ENCODE measurements at regions not wholly inside any gene's neighbourhood (a gene's known extent, or its start where the extent isn't known, plus 50 kb on each side); places are given as distances from the start of the nearest gene placed in this dataset.

DNA sequence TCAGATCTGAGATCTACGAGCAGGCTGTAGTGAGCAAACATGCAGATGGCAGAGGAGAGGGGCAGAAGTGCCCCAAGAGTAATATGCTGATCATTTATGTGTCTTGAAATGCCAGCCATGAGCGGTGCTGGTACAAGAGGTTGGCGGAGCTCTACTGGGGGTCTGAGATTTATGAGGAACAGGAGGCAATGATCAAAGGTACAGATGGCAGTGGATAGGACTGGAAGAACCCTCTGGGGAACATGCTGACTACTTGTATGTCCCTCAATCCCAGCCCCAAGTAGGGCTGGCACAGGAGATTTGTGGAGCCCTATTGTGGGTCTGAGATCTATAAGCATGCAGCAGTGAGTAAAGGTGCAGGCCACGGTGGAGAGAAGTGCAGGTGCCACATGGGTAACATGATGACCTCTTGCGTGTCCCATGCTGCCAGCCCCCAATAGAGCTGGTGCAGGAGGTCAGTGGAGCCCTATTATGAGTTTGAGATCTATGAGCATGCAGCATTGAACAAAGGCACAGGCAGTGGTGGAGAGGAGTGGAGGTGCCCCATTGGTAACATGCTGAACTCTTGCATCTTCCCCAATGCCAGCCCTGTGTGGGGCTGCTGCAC, 97.2 kb upstream of the ZNF678 start:
- Histone ChIP-seq H3K36me3 (ENCODE audit: control insufficient read depth in 4 of 4, insufficient read depth in 4 of 4, low read length in 3 of 4) (no peaks in the 10 kb centered on the region), H3K27ac (ENCODE audit: insufficient read depth in 1 of 2, low read depth in 1 of 2, low read length in 2 of 2, poor library complexity in 1 of 2, severe bottlenecking in 2 of 2) (no peak overlapping the region), H3K4me3 (ENCODE audit: control insufficient read depth in 1 of 7, extremely low read depth in 1 of 7, insufficient read depth in 4 of 7, low read depth in 2 of 7, low read length in 6 of 7) (no peak overlapping the region), H3K9me3 (ENCODE audit: control extremely low read depth in 1 of 5, control insufficient read depth in 4 of 5, insufficient read depth in 2 of 5, low read depth in 1 of 5, low read length in 4 of 5) (peaks cover 0 to 5% (median 0%) of the 10 kb centered on the region in 5 experiments), H3K27me3 (replicated peaks in 2 of 5; ENCODE audit: control insufficient read depth in 4 of 5, insufficient read depth in 5 of 5, low read length in 4 of 5) (peaks cover 0 to 2% (median 0%) of the 10 kb centered on the region in 5 experiments), H3K4me1 (ENCODE audit: control extremely low read depth in 1 of 4, control insufficient read depth in 4 of 4, insufficient read depth in 4 of 4, low read length in 3 of 4) (no peaks in the 10 kb centered on the region)
- no peak for DNase-seq
- WGBS (ENCODE audit: insufficient coverage) = 97% methylated on average over 4 of the region's 5 CpGs
- CTCF ChIA-PET = interaction anchor here (1.2 kb wide), 1 partner anchor 15 kb away, joined by 3 read pairs; no protein-coding TSS in a partner anchor
- POLR2A ChIA-PET = no interaction called here

DNA sequence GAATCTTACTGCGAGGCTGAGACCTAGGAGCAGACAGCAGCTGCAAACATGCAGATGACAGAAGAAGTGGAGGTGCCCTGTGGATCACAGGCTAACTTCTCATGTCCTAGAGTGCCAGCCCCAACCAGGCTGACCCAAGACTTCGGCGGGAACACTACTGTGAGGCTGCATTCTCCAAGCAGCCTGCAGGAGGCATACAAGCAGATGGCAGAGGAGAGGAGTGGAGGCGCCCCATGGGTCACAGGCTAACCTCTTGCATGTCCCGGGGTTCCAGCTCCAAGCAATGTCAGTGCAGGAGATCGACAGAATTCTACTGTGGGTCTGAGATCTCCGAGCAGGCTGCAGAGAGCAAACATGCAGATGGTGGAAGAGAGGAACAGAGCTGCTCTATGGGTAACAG, 98.1 kb upstream of the ZNF678 start:
- no peaks in the 10 kb centered on the region for H3K4me1 ChIP-seq (ENCODE audit: control extremely low read depth in 1 of 4, control insufficient read depth in 4 of 4, insufficient read depth in 4 of 4, low read length in 3 of 4)
- no peaks in the 10 kb centered on the region for H3K9me3 ChIP-seq (ENCODE audit: control extremely low read depth in 1 of 5, control insufficient read depth in 4 of 5, insufficient read depth in 2 of 5, low read depth in 1 of 5, low read length in 4 of 5)
- H3K27ac ChIP-seq (ENCODE audit: insufficient read depth in 1 of 2, low read depth in 1 of 2, low read length in 2 of 2, poor library complexity in 1 of 2, severe bottlenecking in 2 of 2) = no peak overlapping the region
- 88% methylated on average over 7 of the region's 7 CpGs for WGBS (ENCODE audit: insufficient coverage)
- ChIA-PET POLR2A (no interaction called here), CTCF (no interaction called here)
- H3K27me3 ChIP-seq (replicated peaks in 2 of 5; ENCODE audit: control insufficient read depth in 4 of 5, insufficient read depth in 5 of 5, low read length in 4 of 5) = peaks cover 0 to 2% (median 0%) of the 10 kb centered on the region in 5 experiments
- H3K36me3 ChIP-seq (ENCODE audit: control insufficient read depth in 4 of 4, insufficient read depth in 4 of 4, low read length in 3 of 4) = no peaks in the 10 kb centered on the region
- no peak for DNase-seq
- no peak overlapping the region for H3K4me3 ChIP-seq (ENCODE audit: control insufficient read depth in 1 of 7, extremely low read depth in 1 of 7, insufficient read depth in 4 of 7, low read depth in 2 of 7, low read length in 6 of 7)

- Histone ChIP-seq H3K27me3 (replicated peaks in 2 of 5; ENCODE audit: control insufficient read depth in 4 of 5, insufficient read depth in 5 of 5, low read length in 4 of 5) (peaks cover 0 to 6% (median 2%) of the 10 kb centered on the region in 5 experiments), H3K4me1 (ENCODE audit: control extremely low read depth in 1 of 4, control insufficient read depth in 4 of 4, insufficient read depth in 4 of 4, low read length in 3 of 4) (no peaks in the 10 kb centered on the region), H3K4me3 (ENCODE audit: control insufficient read depth in 1 of 7, extremely low read depth in 1 of 7, insufficient read depth in 4 of 7, low read depth in 2 of 7, low read length in 6 of 7) (no peak overlapping the region), H3K9me3 (ENCODE audit: control extremely low read depth in 1 of 5, control insufficient read depth in 4 of 5, insufficient read depth in 2 of 5, low read depth in 1 of 5, low read length in 4 of 5) (no peaks in the 10 kb centered on the region), H3K27ac (ENCODE audit: insufficient read depth in 1 of 2, low read depth in 1 of 2, low read length in 2 of 2, poor library complexity in 1 of 2, severe bottlenecking in 2 of 2) (no peak overlapping the region), H3K36me3 (ENCODE audit: control insufficient read depth in 4 of 4, insufficient read depth in 4 of 4, low read length in 3 of 4) (no peaks in the 10 kb centered on the region)
- DNase-seq = no peak
- 100% methylated on average over 1 of the region's 1 CpG for WGBS (ENCODE audit: insufficient coverage)
- POLR2A ChIA-PET = no interaction called here
- CTCF ChIA-PET = interaction anchor here (1.3 kb wide), 1 partner anchor 20 kb away, joined by 3 read pairs; no protein-coding TSS in a partner anchor
These were observed 103.4 kb upstream of the ZNF678 start for GRCh38 chr1:227459977-227460376.

- no peak for DNase-seq
- POLR2A ChIA-PET = no interaction called here
- CTCF ChIA-PET = interaction anchor here (1.7 kb wide), 1 partner anchor 19 kb away, joined by 5 read pairs; no protein-coding TSS in a partner anchor
- peaks cover 0 to 6% (median 2%) of the 10 kb centered on the region in 5 experiments for H3K27me3 ChIP-seq (replicated peaks in 2 of 5; ENCODE audit: control insufficient read depth in 4 of 5, insufficient read depth in 5 of 5, low read length in 4 of 5)
- no peaks in the 10 kb centered on the region for H3K4me1 ChIP-seq (ENCODE audit: control extremely low read depth in 1 of 4, control insufficient read depth in 4 of 4, insufficient read depth in 4 of 4, low read length in 3 of 4)
- H3K27ac ChIP-seq (ENCODE audit: insufficient read depth in 1 of 2, low read depth in 1 of 2, low read length in 2 of 2, poor library complexity in 1 of 2, severe bottlenecking in 2 of 2) = no peak overlapping the region
- no peaks in the 10 kb centered on the region for H3K36me3 ChIP-seq (ENCODE audit: control insufficient read depth in 4 of 4, insufficient read depth in 4 of 4, low read length in 3 of 4)
- no peaks in the 10 kb centered on the region for H3K9me3 ChIP-seq (ENCODE audit: control extremely low read depth in 1 of 5, control insufficient read depth in 4 of 5, insufficient read depth in 2 of 5, low read depth in 1 of 5, low read length in 4 of 5)
- H3K4me3 ChIP-seq (ENCODE audit: control insufficient read depth in 1 of 7, extremely low read depth in 1 of 7, insufficient read depth in 4 of 7, low read depth in 2 of 7, low read length in 6 of 7) = no peak overlapping the region
These were observed 104.0 kb upstream of the ZNF678 start for GRCh38 chr1:227459326-227459841.

DNA sequence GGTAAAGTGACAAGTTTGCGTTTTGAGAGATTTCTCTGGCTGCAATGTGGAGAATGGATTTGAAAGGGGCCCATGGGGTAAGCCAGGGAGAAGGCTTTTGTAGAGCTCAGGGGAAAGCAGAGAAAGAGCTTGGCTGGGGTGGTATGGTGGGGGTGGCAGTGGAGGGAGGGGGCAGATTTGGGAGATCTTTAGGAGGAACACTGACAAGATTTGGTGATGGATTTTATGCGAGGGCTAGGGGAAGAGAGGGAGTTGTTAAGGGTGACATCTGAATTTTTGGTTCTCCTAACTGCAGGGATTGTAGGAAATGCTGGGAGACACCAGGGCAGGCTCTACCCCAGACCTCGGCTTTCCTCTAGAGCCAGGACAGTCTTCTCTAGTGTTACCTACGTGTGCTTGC, 108.7 kb upstream of the ZNF678 start:
- Histone ChIP-seq H3K4me1 (ENCODE audit: control extremely low read depth in 1 of 4, control insufficient read depth in 4 of 4, insufficient read depth in 4 of 4, low read length in 3 of 4) (no peaks in the 10 kb centered on the region), H3K9me3 (ENCODE audit: control extremely low read depth in 1 of 5, control insufficient read depth in 4 of 5, insufficient read depth in 2 of 5, low read depth in 1 of 5, low read length in 4 of 5) (no peaks in the 10 kb centered on the region), H3K36me3 (ENCODE audit: control insufficient read depth in 4 of 4, insufficient read depth in 4 of 4, low read length in 3 of 4) (no peaks in the 10 kb centered on the region), H3K27ac (ENCODE audit: insufficient read depth in 1 of 2, low read depth in 1 of 2, low read length in 2 of 2, poor library complexity in 1 of 2, severe bottlenecking in 2 of 2) (no peak overlapping the region), H3K27me3 (replicated peaks in 2 of 5; ENCODE audit: control insufficient read depth in 4 of 5, insufficient read depth in 5 of 5, low read length in 4 of 5) (peaks cover 0 to 5% (median 2%) of the 10 kb centered on the region in 5 experiments), H3K4me3 (ENCODE audit: control insufficient read depth in 1 of 7, extremely low read depth in 1 of 7, insufficient read depth in 4 of 7, low read depth in 2 of 7, low read length in 6 of 7) (no peak overlapping the region)
- ChIA-PET CTCF (interaction anchor here (1.5 kb wide), 1 partner anchor 307 kb away, joined by 3 read pairs; no protein-coding TSS in a partner anchor), POLR2A (no interaction called here)
- WGBS (ENCODE audit: insufficient coverage) = 94% methylated on average over 4 of the region's 4 CpGs
- DNase-seq = no peak

DNA sequence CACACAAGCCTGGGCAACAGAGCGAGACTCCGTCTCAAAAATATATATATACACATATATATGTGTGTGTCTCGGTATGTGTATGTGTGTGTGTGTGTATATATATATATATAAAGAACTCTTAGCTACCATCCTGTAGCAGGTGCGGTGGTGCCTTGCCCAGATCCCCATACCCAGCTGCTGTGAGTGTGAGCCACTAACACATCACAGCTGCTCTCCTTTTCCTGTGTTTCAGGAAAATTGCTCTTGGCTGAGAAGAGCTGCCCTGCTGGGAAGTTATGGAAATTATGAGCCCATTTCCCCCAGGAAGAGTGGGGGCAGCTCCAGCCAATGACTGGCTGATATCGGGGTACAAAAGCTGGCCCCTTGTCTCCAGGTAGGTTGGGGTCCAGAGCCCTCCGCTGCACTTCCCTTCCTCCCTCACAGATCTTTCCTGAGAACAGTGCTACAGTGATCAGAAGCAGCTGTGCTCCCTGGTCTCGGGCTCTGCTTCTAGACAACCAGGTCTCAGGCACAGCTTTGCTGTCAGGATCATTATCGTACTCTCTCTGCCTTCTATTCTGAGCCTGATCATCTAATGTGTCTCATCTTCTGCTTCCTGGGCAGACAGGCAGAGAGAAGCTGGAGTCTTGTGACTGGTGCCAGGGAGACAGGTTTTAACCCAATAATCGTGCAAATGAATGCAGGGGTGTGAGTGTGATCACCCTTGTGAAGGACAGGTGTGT, 109.6 kb upstream of the ZNF678 start:
- WGBS (ENCODE audit: insufficient coverage) = 86% methylated on average over 4 of the region's 9 CpGs
- ChIA-PET POLR2A (interaction anchor here (0.9 kb wide), 1 partner anchor 14 kb away, joined by 3 read pairs; no protein-coding TSS in a partner anchor), CTCF (interaction anchor here (0.9 to 1.5 kb wide), 2 partner anchors 13 to 308 kb away, joined by 3 read pairs; no protein-coding TSS in a partner anchor)

DNA sequence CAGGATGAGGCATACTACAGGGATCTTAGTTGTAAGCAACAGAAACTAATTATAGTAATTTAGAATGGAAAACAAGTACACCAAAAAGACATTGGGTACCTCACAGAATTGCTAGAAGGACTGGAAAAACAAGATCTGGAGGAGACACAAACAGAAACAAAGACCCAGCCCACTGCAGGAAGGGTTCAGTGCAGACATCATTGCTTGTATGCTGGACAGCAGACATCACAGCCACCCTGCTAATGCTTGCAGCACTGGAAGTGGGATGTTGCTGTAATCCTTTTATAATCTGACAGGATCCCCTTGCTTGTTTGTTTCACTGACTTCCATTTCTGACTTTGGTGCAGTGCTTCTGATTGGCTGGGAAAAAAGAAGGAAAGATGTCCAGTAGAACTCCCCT, 111.4 kb upstream of the ZNF678 start:
- Histone ChIP-seq H3K9me3 (ENCODE audit: control extremely low read depth in 1 of 5, control insufficient read depth in 4 of 5, insufficient read depth in 2 of 5, low read depth in 1 of 5, low read length in 4 of 5) (no peaks in the 10 kb centered on the region), H3K4me3 (ENCODE audit: control insufficient read depth in 1 of 7, extremely low read depth in 1 of 7, insufficient read depth in 4 of 7, low read depth in 2 of 7, low read length in 6 of 7) (no peak overlapping the region), H3K27ac (ENCODE audit: insufficient read depth in 1 of 2, low read depth in 1 of 2, low read length in 2 of 2, poor library complexity in 1 of 2, severe bottlenecking in 2 of 2) (no peak overlapping the region), H3K27me3 (replicated peaks in 2 of 5; ENCODE audit: control insufficient read depth in 4 of 5, insufficient read depth in 5 of 5, low read length in 4 of 5) (peaks cover 0 to 5% (median 0%) of the 10 kb centered on the region in 5 experiments), H3K4me1 (ENCODE audit: control extremely low read depth in 1 of 4, control insufficient read depth in 4 of 4, insufficient read depth in 4 of 4, low read length in 3 of 4) (no peaks in the 10 kb centered on the region), H3K36me3 (ENCODE audit: control insufficient read depth in 4 of 4, insufficient read depth in 4 of 4, low read length in 3 of 4) (no peaks in the 10 kb centered on the region)
- POLR2A ChIA-PET = no interaction called here
- DNase-seq = no peak
- CTCF ChIA-PET = no interaction called here

More for the DNA sequence above, 109.6 kb upstream of the ZNF678 start:
- Histone ChIP-seq H3K9me3 (ENCODE audit: control extremely low read depth in 1 of 5, control insufficient read depth in 4 of 5, insufficient read depth in 2 of 5, low read depth in 1 of 5, low read length in 4 of 5) (no peaks in the 10 kb centered on the region), H3K4me1 (ENCODE audit: control extremely low read depth in 1 of 4, control insufficient read depth in 4 of 4, insufficient read depth in 4 of 4, low read length in 3 of 4) (no peaks in the 10 kb centered on the region), H3K36me3 (ENCODE audit: control insufficient read depth in 4 of 4, insufficient read depth in 4 of 4, low read length in 3 of 4) (no peaks in the 10 kb centered on the region), H3K4me3 (ENCODE audit: control insufficient read depth in 1 of 7, extremely low read depth in 1 of 7, insufficient read depth in 4 of 7, low read depth in 2 of 7, low read length in 6 of 7) (no peak overlapping the region), H3K27me3 (replicated peaks in 2 of 5; ENCODE audit: control insufficient read depth in 4 of 5, insufficient read depth in 5 of 5, low read length in 4 of 5) (peaks cover 0 to 5% (median 2%) of the 10 kb centered on the region in 5 experiments), H3K27ac (ENCODE audit: insufficient read depth in 1 of 2, low read depth in 1 of 2, low read length in 2 of 2, poor library complexity in 1 of 2, severe bottlenecking in 2 of 2) (no peak overlapping the region)
- DNase-seq = no peak
